Body of pancreas (tissue), 4 donors: ENCODE measurements at regions not wholly inside any gene's neighbourhood (a gene's known extent, or its start where the extent isn't known, plus 50 kb on each side); places are given as distances from the start of the nearest gene placed in this dataset.

Source experiments
- ATAC-seq: fragments of 150-250 bp; one replicate; pipeline ENCODE4 v1.9.1; 2016
- DNase-seq, 4 donors: peaks; one replicate each; pipeline ENCODE4 v3.0.0-alpha.2; 2019
- H3K27ac ChIP-seq, 4 donors: fragments of 200-600 bp; sonication (generic); 1 replicate in 3 of 4; 2 replicates in 1 of 4; pipeline versions ENCODE4 v1.5.1 to v1.6.1; 2016 to 2019; ENCODE audit warnings: mild to moderate bottlenecking in 1 of 4, mixed read lengths in 1 of 4, moderate library complexity in 1 of 4
- H3K27me3 ChIP-seq, 2 donors: fragments of 200-600 bp; sonication (generic); one replicate each; pipeline ENCODE4 v1.6.0; 2016; ENCODE audit warnings: mild to moderate bottlenecking in 1 of 2
- H3K36me3 ChIP-seq, 2 donors: fragments of 200-600 bp; sonication (generic); replicated peaks in 1 of 2; 2 replicates each; pipeline ENCODE4 v1.5.1; 2016; ENCODE audit warnings: low read depth in 2 of 2; ENCODE audit not compliant: insufficient read depth in 1 of 2
- H3K4me1 ChIP-seq: fragments of 200-600 bp; sonication (generic); one replicate; pipeline ENCODE4 v1.6.0; 2016
- H3K4me3 ChIP-seq, 2 donors: fragments of 200-600 bp; sonication (generic); 1 replicate in 1 of 2; 2 replicates in 1 of 2; pipeline ENCODE4 v1.5.1; 2016 to 2019
- H3K9me3 ChIP-seq, 3 donors: fragments of 200-600 bp; sonication (generic); 1 replicate in 2 of 3; 2 replicates in 1 of 3; pipeline ENCODE4 v1.5.1; 2016
- POLR2A ChIP-seq, 3 donors: fragments of 450-650 bp; IDR thresholded peaks; one replicate each; pipeline ENCODE4 v1.6.1; 2016; ENCODE audit warnings: antibody characterized with exemption in 3 of 3, mild to moderate bottlenecking in 2 of 3
- WGBS, 2 donors: methylation state at CpG; one replicate each; pipeline ENCODE4 v1.1.5; 2017; 5-methylcytosine and 5-hydroxymethylcytosine counted together
- intact Hi-C: fragments of 100-400 bp; cut with DNase I; formaldehyde crosslinking; loops from one replicate; pipeline ENCODE4 v1.15.1; 2023
- TF ChIP-seq, protein P1 (sequence below), 7 experiments: fragments of 450-650 bp in 4 of 7; fragments of 200-600 bp in 3 of 7; sonication (generic) in 3 of 7; IDR thresholded peaks; one replicate each; pipeline ENCODE4 v1.5.1; 2016 to 2019; ENCODE audit warnings: antibody characterized with exemption in 7 of 7

DNA sequence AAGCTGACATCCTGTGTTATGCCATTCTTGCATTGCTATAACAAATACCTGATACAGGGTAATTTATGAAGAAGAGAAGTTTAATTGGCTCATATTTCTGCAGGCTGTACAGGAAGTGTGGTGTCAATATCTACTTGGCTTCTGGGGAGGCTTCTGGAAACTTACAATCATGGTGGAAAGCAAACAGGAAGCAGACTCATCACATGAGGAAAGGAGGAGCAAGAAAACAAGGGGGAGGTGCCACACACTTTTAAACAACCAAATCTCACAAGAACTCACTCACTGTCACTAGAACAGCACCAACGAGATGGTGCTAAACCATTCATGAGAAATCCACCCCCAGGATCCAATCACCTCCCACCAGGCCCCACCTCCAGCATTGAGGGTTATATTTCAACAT, 143.1 kb upstream of the GGTLC1 start:
- no peak overlapping the region for H3K4me3 ChIP-seq
- ATAC-seq (peak; percentile 2), DNase-seq (no peak)
- peak overlapping the region in 2 of 4 donors; percentile 56 to 68 for H3K27ac ChIP-seq
- H3K4me1 ChIP-seq, result peaks cover 23% of the 10 kb centered on the region
- no peaks in the 10 kb centered on the region for H3K27me3 ChIP-seq
- no peaks in the 10 kb centered on the region for H3K36me3 ChIP-seq
- H3K9me3 ChIP-seq, result no peaks in the 10 kb centered on the region
- 32 to 55% methylated on average over 1 of the region's 1 CpG for WGBS, 2 donors
- no peak for TF ChIP-seq POLR2A (IDR thresholded peaks at IDR 0.05)
- TF ChIP-seq, protein P1, sequence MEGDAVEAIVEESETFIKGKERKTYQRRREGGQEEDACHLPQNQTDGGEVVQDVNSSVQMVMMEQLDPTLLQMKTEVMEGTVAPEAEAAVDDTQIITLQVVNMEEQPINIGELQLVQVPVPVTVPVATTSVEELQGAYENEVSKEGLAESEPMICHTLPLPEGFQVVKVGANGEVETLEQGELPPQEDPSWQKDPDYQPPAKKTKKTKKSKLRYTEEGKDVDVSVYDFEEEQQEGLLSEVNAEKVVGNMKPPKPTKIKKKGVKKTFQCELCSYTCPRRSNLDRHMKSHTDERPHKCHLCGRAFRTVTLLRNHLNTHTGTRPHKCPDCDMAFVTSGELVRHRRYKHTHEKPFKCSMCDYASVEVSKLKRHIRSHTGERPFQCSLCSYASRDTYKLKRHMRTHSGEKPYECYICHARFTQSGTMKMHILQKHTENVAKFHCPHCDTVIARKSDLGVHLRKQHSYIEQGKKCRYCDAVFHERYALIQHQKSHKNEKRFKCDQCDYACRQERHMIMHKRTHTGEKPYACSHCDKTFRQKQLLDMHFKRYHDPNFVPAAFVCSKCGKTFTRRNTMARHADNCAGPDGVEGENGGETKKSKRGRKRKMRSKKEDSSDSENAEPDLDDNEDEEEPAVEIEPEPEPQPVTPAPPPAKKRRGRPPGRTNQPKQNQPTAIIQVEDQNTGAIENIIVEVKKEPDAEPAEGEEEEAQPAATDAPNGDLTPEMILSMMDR (IDR thresholded peaks at IDR 0.05), result no peak
- intact Hi-C loops, result no loop called here

GRCh38 chr20:24131281-24131680, 142.7 kb upstream of the GGTLC1 start:
- 71 to 76% methylated on average over 4 of the region's 4 CpGs for WGBS, 2 donors
- DNase-seq, result no peak
- Histone ChIP-seq H3K4me3 (no peak overlapping the region), H3K4me1 (peaks cover 23% of the 10 kb centered on the region), H3K9me3 (no peaks in the 10 kb centered on the region), H3K36me3 (no peaks in the 10 kb centered on the region), H3K27ac (peak overlapping the region in 1 of 4 donors; percentile 68), H3K27me3 (no peaks in the 10 kb centered on the region)
- TF ChIP-seq, protein P1 (IDR thresholded peaks at IDR 0.05), result no peak
- no peak for TF ChIP-seq POLR2A (IDR thresholded peaks at IDR 0.05)
- intact Hi-C loops, result no loop called here
- no peak for ATAC-seq

DNA sequence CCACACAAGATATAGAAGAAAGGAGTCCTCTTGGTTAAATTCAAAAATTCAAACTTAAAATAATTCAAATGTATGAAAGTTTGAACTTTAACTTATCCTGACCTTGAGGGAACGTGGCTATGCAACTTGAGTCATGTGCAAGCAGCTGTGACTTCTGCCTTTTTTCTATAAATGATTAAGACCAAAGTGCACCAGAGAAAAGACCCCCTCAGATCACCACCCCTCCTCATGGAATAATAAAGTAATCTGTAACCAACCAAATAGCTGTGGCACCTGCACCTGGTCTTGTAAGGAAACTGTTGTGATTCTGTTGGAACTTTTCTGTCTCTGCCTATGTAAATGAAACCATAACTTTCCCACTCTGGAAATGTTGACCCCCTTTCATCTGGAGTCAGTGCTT, 141.1 kb upstream of the GGTLC1 start:
- no peaks in the 10 kb centered on the region for H3K9me3 ChIP-seq
- WGBS, 2 donors, result 17 to 22% methylated on average over 1 of the region's 1 CpG
- no peak for ATAC-seq
- H3K36me3 ChIP-seq, result no peaks in the 10 kb centered on the region
- TF ChIP-seq POLR2A (IDR thresholded peaks at IDR 0.05), result no peak
- TF ChIP-seq, protein P1 (IDR thresholded peaks at IDR 0.05), result no peak
- H3K4me1 ChIP-seq, result peaks cover 22% of the 10 kb centered on the region
- no peak overlapping the region for H3K27ac ChIP-seq
- intact Hi-C loops, result no loop called here
- DNase-seq, result no peak
- H3K27me3 ChIP-seq, result no peaks in the 10 kb centered on the region
- H3K4me3 ChIP-seq, result no peak overlapping the region

DNA sequence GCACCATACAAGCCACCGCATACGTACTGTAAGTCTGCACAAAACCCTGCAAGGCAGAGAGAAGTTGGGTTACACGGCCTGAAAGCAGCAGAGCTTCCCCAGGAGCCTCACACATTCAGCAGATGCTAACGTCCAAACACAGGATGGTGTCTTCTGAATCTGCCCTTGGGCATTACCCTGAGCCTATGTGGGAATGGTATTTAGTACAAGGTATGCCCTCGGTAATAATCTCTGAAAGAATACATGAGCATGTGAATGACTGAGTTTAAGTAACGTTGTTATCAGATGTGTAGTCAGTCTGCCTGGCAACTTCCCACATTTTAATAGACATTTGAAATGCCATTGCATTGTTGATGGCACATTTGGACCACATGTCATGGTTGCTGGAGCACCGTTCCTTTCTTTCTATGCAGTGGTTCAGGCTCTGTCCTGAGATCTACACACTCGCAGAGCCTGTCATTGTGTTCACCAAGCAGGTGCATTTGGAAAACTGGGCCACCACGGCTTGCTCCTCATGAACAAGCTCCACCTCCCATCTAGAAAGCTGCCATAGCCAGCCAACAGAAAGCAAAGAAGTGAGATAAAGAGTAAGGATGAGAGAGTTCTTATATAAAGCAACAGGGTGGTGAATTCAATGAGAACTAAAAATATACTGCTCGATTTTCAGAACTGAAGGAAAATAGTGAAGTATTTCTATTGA, 136.5 kb upstream of the GGTLC1 start:
- intact Hi-C loops, result no loop called here
- H3K27me3 ChIP-seq, result no peaks in the 10 kb centered on the region

More for the DNA sequence above, 136.5 kb upstream of the GGTLC1 start:
- TF ChIP-seq, protein P1 (IDR thresholded peaks at IDR 0.05), result no peak
- no peak for TF ChIP-seq POLR2A (IDR thresholded peaks at IDR 0.05)
- H3K4me1 ChIP-seq, result no peaks in the 10 kb centered on the region
- no peak for DNase-seq
- no peak overlapping the region for H3K27ac ChIP-seq
- no peak overlapping the region for H3K4me3 ChIP-seq
- no peaks in the 10 kb centered on the region for H3K36me3 ChIP-seq
- ATAC-seq, result no peak
- H3K9me3 ChIP-seq, result no peaks in the 10 kb centered on the region
- 53 to 65% methylated on average over 10 of the region's 10 CpGs for WGBS, 2 donors
